VCaP (cell line): ENCODE measurements at regions not wholly inside any gene's neighbourhood (a gene's known extent, or its start where the extent isn't known, plus 50 kb on each side); places are given as distances from the start of the nearest gene placed in this dataset.

Experiments used
- H3K27ac ChIP-seq: fragments of 450-650 bp; 2 replicates; pipeline ENCODE4 v1.5.1; 2017
- CTCF ChIP-seq: fragments of 450-650 bp; conservative IDR thresholded peaks from 2 replicates; pipeline ENCODE4 v1.5.1; 2017; ENCODE audit warnings: mild to moderate bottlenecking, moderate library complexity

- no peak overlapping the region for H3K27ac ChIP-seq
- no peak for TF ChIP-seq CTCF
These were observed 1083.9 kb downstream of the DIPK2A start for GRCh38 chr3:145055375-145056076.

- H3K27ac ChIP-seq = no peak overlapping the region
- no peak for TF ChIP-seq CTCF
These were observed 1086.9 kb downstream of the DIPK2A start for GRCh38 chr3:145058483-145058882.

GRCh38 chr3:145063616-145064015 is 1092.0 kb downstream of the DIPK2A start:
- no peak for TF ChIP-seq CTCF
- H3K27ac ChIP-seq = no peak overlapping the region

- H3K27ac ChIP-seq = no peak overlapping the region
These were observed 1090.2 kb downstream of the PLOD2 start for GRCh38 chr3:145070795-145071194.

GRCh38 chr3:145079436-145079835 is 1081.5 kb downstream of the PLOD2 start:
- no peak for TF ChIP-seq CTCF
- no peak overlapping the region for H3K27ac ChIP-seq

More at GRCh38 chr3:145070795-145071194, 1090.2 kb downstream of the PLOD2 start:
- TF ChIP-seq CTCF = no peak

GRCh38 chr3:145087038-145087437 is 1073.9 kb downstream of the PLOD2 start:
- no peak overlapping the region for H3K27ac ChIP-seq
- TF ChIP-seq CTCF = no peak

GRCh38 chr3:145088917-145089316 is 1072.1 kb downstream of the PLOD2 start:
- H3K27ac ChIP-seq = no peak overlapping the region

More at GRCh38 chr3:145088917-145089316, 1072.1 kb downstream of the PLOD2 start:
- TF ChIP-seq CTCF = no peak
